ENCODE measurements at regions not wholly inside any gene's neighbourhood (a gene's known extent, or its start where the extent isn't known, plus 50 kb on each side); places are given as distances from the start of the nearest gene placed in this dataset.

DNA sequence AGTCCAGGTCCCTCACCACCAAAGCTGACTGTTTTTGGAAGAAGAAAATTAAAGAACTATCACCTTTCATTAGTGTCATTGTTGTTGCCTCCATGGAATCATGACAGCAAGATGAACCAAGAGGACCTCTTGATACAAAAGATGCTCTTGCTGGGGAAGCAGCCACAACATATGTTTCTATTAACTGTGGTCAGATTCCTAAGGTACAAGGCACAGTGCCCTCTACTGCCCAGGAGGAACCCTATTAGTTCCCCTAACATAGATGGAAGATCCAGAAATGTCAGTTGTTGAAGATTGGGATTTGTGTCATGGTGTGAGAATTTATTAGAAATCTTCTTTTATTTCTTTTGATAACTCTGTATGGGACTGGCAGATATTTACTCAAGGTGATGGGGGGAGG is 188.2 kb upstream of the ANKFN1 start:
- TF ChIP-seq, protein P1, sequence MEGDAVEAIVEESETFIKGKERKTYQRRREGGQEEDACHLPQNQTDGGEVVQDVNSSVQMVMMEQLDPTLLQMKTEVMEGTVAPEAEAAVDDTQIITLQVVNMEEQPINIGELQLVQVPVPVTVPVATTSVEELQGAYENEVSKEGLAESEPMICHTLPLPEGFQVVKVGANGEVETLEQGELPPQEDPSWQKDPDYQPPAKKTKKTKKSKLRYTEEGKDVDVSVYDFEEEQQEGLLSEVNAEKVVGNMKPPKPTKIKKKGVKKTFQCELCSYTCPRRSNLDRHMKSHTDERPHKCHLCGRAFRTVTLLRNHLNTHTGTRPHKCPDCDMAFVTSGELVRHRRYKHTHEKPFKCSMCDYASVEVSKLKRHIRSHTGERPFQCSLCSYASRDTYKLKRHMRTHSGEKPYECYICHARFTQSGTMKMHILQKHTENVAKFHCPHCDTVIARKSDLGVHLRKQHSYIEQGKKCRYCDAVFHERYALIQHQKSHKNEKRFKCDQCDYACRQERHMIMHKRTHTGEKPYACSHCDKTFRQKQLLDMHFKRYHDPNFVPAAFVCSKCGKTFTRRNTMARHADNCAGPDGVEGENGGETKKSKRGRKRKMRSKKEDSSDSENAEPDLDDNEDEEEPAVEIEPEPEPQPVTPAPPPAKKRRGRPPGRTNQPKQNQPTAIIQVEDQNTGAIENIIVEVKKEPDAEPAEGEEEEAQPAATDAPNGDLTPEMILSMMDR (IDR thresholded peaks at IDR 0.05 in 8 of 11, conservative IDR thresholded peaks at IDR 0.05 in 3 of 11), result no peak
- TF ChIP-seq POLR2A (IDR thresholded peaks at IDR 0.05), result no peak

All from spleen (tissue), 7 donors.